Neuronal stem cell (in vitro differentiated cells): ENCODE measurements at regions not wholly inside any gene's neighbourhood (a gene's known extent, or its start where the extent isn't known, plus 50 kb on each side); places are given as distances from the start of the nearest gene placed in this dataset.

Experiments
- DNase-seq: peaks from one replicate; pipeline ENCODE4 v3.0.0-alpha.2; 2013; ENCODE audit warnings: low spot score
- H2AFZ ChIP-seq: one replicate; pipeline ENCODE4 v1.6.1; 2013; ENCODE audit warnings: mild to moderate bottlenecking, low read length, inconsistent platforms
- H2AK5ac ChIP-seq: 2 replicates; pipeline ENCODE4 v1.6.1; 2013; ENCODE audit warnings: low read depth, mild to moderate bottlenecking, inconsistent platforms, low read length, moderate library complexity, mixed read lengths
- H2BK120ac ChIP-seq: 2 replicates; pipeline ENCODE4 v1.6.1; 2013; ENCODE audit warnings: low read depth, mild to moderate bottlenecking, inconsistent platforms, low read length, moderate library complexity, mixed read lengths
- H2BK12ac ChIP-seq: one replicate; pipeline ENCODE4 v1.6.1; 2013; ENCODE audit warnings: low read length, inconsistent platforms
- H2BK15ac ChIP-seq: 2 replicates; pipeline ENCODE4 v1.6.1; 2013; ENCODE audit warnings: mild to moderate bottlenecking, low read length, inconsistent platforms, mixed read lengths
- H2BK5ac ChIP-seq: one replicate; pipeline ENCODE4 v1.6.1; 2013; ENCODE audit warnings: inconsistent platforms, mild to moderate bottlenecking, low read length, moderate library complexity
- H3K14ac ChIP-seq: one replicate; pipeline ENCODE4 v1.6.1; 2013; ENCODE audit warnings: low read length, inconsistent platforms
- H3K18ac ChIP-seq: 2 replicates; pipeline ENCODE4 v1.6.1; 2013; ENCODE audit warnings: low read length, inconsistent platforms
- H3K23ac ChIP-seq: 2 replicates; pipeline ENCODE4 v1.6.1; 2013; ENCODE audit warnings: low read depth, mild to moderate bottlenecking, mixed read lengths, low read length, inconsistent platforms; ENCODE audit not compliant: poor library complexity
- H3K27ac ChIP-seq: replicated peaks from 3 replicates; pipeline ENCODE4 v1.5.1; 2013; ENCODE audit warnings: low read length, inconsistent platforms
- H3K27me3 ChIP-seq, 3 experiments: 2 replicates each; pipeline ENCODE4 v1.6.1; 2013; ENCODE audit warnings: low read length in 3 of 3, mild to moderate bottlenecking in 2 of 3, inconsistent platforms in 1 of 3, low read depth in 1 of 3, mixed read lengths in 1 of 3, moderate library complexity in 1 of 3; ENCODE audit not compliant: control insufficient read depth in 3 of 3, insufficient read depth in 3 of 3
- H3K36me3 ChIP-seq, 2 donors: replicated peaks in 1 of 2; 2 replicates each; pipeline ENCODE4 v1.6.1; 2013; ENCODE audit warnings: low read length in 2 of 2; ENCODE audit not compliant: control insufficient read depth in 2 of 2, insufficient read depth in 2 of 2
- H3K4ac ChIP-seq: 2 replicates; pipeline ENCODE4 v1.6.1; 2013; ENCODE audit warnings: inconsistent platforms, mild to moderate bottlenecking, low read length, moderate library complexity
- H3K4me1 ChIP-seq, 2 donors: 1 replicate in 1 of 2; 2 replicates in 1 of 2; pipeline ENCODE4 v1.6.1; 2013; ENCODE audit warnings: low read length in 2 of 2, low read depth in 1 of 2; ENCODE audit not compliant: control insufficient read depth in 2 of 2, insufficient read depth in 1 of 2
- H3K4me2 ChIP-seq: one replicate; pipeline ENCODE4 v1.6.1; 2013; ENCODE audit warnings: mild to moderate bottlenecking, low read length, inconsistent platforms; ENCODE audit not compliant: insufficient read depth, poor library complexity, severe bottlenecking
- H3K4me3 ChIP-seq, 2 donors: 2 replicates each; pipeline ENCODE4 v1.5.1; 2013; ENCODE audit warnings: low read length in 2 of 2, mild to moderate bottlenecking in 2 of 2, inconsistent platforms in 1 of 2, moderate library complexity in 1 of 2
- H3K79me1 ChIP-seq: one replicate; pipeline ENCODE4 v1.6.1; 2013; ENCODE audit warnings: low read depth, mild to moderate bottlenecking, inconsistent platforms, low read length, moderate library complexity
- H3K9ac ChIP-seq: one replicate; pipeline ENCODE4 v1.6.1; 2013; ENCODE audit warnings: mild to moderate bottlenecking, low read depth, low read length, inconsistent platforms; ENCODE audit not compliant: poor library complexity
- H3K9me3 ChIP-seq, 2 donors: replicated peaks in 1 of 2; 2 replicates each; pipeline versions ENCODE3 to v1.6.1; 2013; ENCODE audit warnings: low read length in 2 of 2, mild to moderate bottlenecking in 2 of 2, inconsistent platforms in 1 of 2, low read depth in 1 of 2, mixed read lengths in 1 of 2, moderate library complexity in 1 of 2; ENCODE audit not compliant: control insufficient read depth in 2 of 2, insufficient read depth in 1 of 2
- H4K8ac ChIP-seq: one replicate; pipeline ENCODE4 v1.6.1; 2013; ENCODE audit warnings: low read depth, mild to moderate bottlenecking, inconsistent platforms, low read length, moderate library complexity
- H4K91ac ChIP-seq: one replicate; pipeline ENCODE4 v1.6.1; 2013; ENCODE audit warnings: low read length, low read depth, mild to moderate bottlenecking, inconsistent platforms; ENCODE audit not compliant: poor library complexity
- WGBS, 2 donors: extraction: QIAGEN DNeasy Blood & Tissue Kit; methylation state at CpG; one replicate each; pipeline ENCODE4 v1.1.7; 2013; ENCODE audit warnings: missing lambda C conversion rate in 2 of 2, mixed read lengths in 1 of 2; ENCODE audit not compliant: insufficient read length in 2 of 2, insufficient replicate concordance in 1 of 2; ENCODE audit errors: extremely low coverage in 2 of 2; 5-methylcytosine and 5-hydroxymethylcytosine counted together

GRCh38 chr5:8871446-8871845, 674.4 kb downstream of the SEMA5A start:
- no peak overlapping the region for H3K18ac ChIP-seq
- H2BK120ac ChIP-seq: no peak overlapping the region
- no peaks in the 10 kb centered on the region for H3K27me3 ChIP-seq
- no peak overlapping the region for H3K4me3 ChIP-seq
- H3K4me2 ChIP-seq: no peak overlapping the region
- H3K36me3 ChIP-seq: no peaks in the 10 kb centered on the region
- no peak overlapping the region for H3K4ac ChIP-seq
- H3K9me3 ChIP-seq: no peaks in the 10 kb centered on the region
- no peak overlapping the region for H2AFZ ChIP-seq
- H2BK5ac ChIP-seq: no peak overlapping the region
- no peak overlapping the region for H3K23ac ChIP-seq
- H4K8ac ChIP-seq: no peak overlapping the region
- WGBS, 2 donors: 100% methylated on average over 1 of the region's 2 CpGs; no CpG with 5 or more reads in 1 of the 2 donors
- no peak for DNase-seq
- no peak overlapping the region for H3K27ac ChIP-seq
- no peak overlapping the region for H2AK5ac ChIP-seq
- H4K91ac ChIP-seq: no peak overlapping the region
- no peaks in the 10 kb centered on the region for H3K79me1 ChIP-seq
- H2BK15ac ChIP-seq: no peak overlapping the region
- peaks cover 0 to 4% of the 10 kb centered on the region in 2 donors for H3K4me1 ChIP-seq
- H3K14ac ChIP-seq: no peak overlapping the region
- no peak overlapping the region for H3K9ac ChIP-seq
- no peak overlapping the region for H2BK12ac ChIP-seq

- Histone ChIP-seq H4K8ac (no peak overlapping the region), H2BK5ac (no peak overlapping the region), H3K9ac (no peak overlapping the region), H3K36me3 (no peaks in the 10 kb centered on the region), H3K79me1 (no peaks in the 10 kb centered on the region), H3K4me3 (no peak overlapping the region), H3K23ac (no peak overlapping the region), H3K4ac (no peak overlapping the region), H2BK15ac (no peak overlapping the region), H4K91ac (no peak overlapping the region), H3K18ac (no peak overlapping the region), H3K9me3 (no peaks in the 10 kb centered on the region), H2BK120ac (no peak overlapping the region), H3K27ac (no peak overlapping the region), H3K4me2 (no peak overlapping the region), H2AFZ (no peak overlapping the region), H3K4me1 (peaks cover 0 to 4% of the 10 kb centered on the region in 2 donors), H3K14ac (no peak overlapping the region), H2BK12ac (no peak overlapping the region), H3K27me3 (no peaks in the 10 kb centered on the region), H2AK5ac (no peak overlapping the region)
- no peak for DNase-seq
- WGBS, 2 donors: no CpG with 5 or more reads among the region's 2 CpGs
These were observed 670.2 kb downstream of the SEMA5A start for GRCh38 chr5:8875722-8876121.

GRCh38 chr5:8879248-8879647, 666.6 kb downstream of the SEMA5A start:
- Histone ChIP-seq H3K23ac (no peak overlapping the region), H3K4me1 (no peaks in the 10 kb centered on the region), H3K27me3 (no peaks in the 10 kb centered on the region), H3K14ac (no peak overlapping the region), H2BK5ac (no peak overlapping the region), H4K91ac (no peak overlapping the region), H3K36me3 (no peaks in the 10 kb centered on the region), H2AK5ac (no peak overlapping the region), H3K27ac (no peak overlapping the region), H4K8ac (no peak overlapping the region), H2BK12ac (no peak overlapping the region), H2BK120ac (no peak overlapping the region), H3K4ac (no peak overlapping the region), H3K4me2 (no peak overlapping the region), H3K9me3 (no peaks in the 10 kb centered on the region), H3K18ac (no peak overlapping the region), H2AFZ (no peak overlapping the region), H3K4me3 (no peak overlapping the region), H3K79me1 (no peaks in the 10 kb centered on the region), H3K9ac (no peak overlapping the region), H2BK15ac (no peak overlapping the region)
- DNase-seq: no peak
- no CpG with 5 or more reads among the region's 3 CpGs for WGBS, 2 donors

- Histone ChIP-seq H3K18ac (no peak overlapping the region), H3K9me3 (no peaks in the 10 kb centered on the region), H2BK5ac (no peak overlapping the region), H2AK5ac (no peak overlapping the region), H3K4me1 (no peaks in the 10 kb centered on the region), H3K14ac (no peak overlapping the region), H3K23ac (no peak overlapping the region), H2AFZ (no peak overlapping the region), H3K4ac (no peak overlapping the region), H2BK120ac (no peak overlapping the region), H3K79me1 (no peaks in the 10 kb centered on the region), H2BK12ac (no peak overlapping the region), H3K36me3 (no peaks in the 10 kb centered on the region), H3K4me2 (no peak overlapping the region), H3K4me3 (no peak overlapping the region), H3K27me3 (no peaks in the 10 kb centered on the region), H4K91ac (no peak overlapping the region), H3K9ac (no peak overlapping the region), H2BK15ac (no peak overlapping the region), H4K8ac (no peak overlapping the region), H3K27ac (no peak overlapping the region)
- DNase-seq: no peak
- no CpG with 5 or more reads among the region's 2 CpGs for WGBS, 2 donors
These were observed 661.8 kb downstream of the SEMA5A start for GRCh38 chr5:8884029-8884428.
